Mesenchymal stem cell (in vitro differentiated cells and primary cell): ENCODE measurements at regions not wholly inside any gene's neighbourhood (a gene's known extent, or its start where the extent isn't known, plus 50 kb on each side); places are given as distances from the start of the nearest gene placed in this dataset.

ENCODE experiments used
- DNase-seq: peaks from one replicate; pipeline ENCODE4 v3.0.0-alpha.2; 2013
- H2AFZ ChIP-seq: one replicate; pipeline ENCODE4 v1.6.1; 2013; ENCODE audit warnings: low read depth, mild to moderate bottlenecking, control low read depth, inconsistent platforms, low read length, moderate library complexity
- H2AK5ac ChIP-seq: 2 replicates; pipeline ENCODE4 v1.6.1; 2013; ENCODE audit warnings: low read length, moderate library complexity, mild to moderate bottlenecking, inconsistent platforms; ENCODE audit not compliant: severe bottlenecking
- H2BK120ac ChIP-seq: one replicate; pipeline ENCODE4 v1.6.1; 2013; ENCODE audit warnings: low read depth, mild to moderate bottlenecking, inconsistent platforms, low read length, moderate library complexity
- H2BK12ac ChIP-seq, 2 experiments: one replicate each; pipeline ENCODE4 v1.6.1; 2013; ENCODE audit warnings: inconsistent platforms in 2 of 2, low read length in 2 of 2, mild to moderate bottlenecking in 2 of 2, moderate library complexity in 2 of 2, control low read depth in 1 of 2
- H2BK15ac ChIP-seq: one replicate; pipeline ENCODE4 v1.6.1; 2013; ENCODE audit warnings: mild to moderate bottlenecking, low read depth, inconsistent platforms; ENCODE audit not compliant: poor library complexity, severe bottlenecking
- H2BK5ac ChIP-seq: 2 replicates; pipeline ENCODE4 v1.6.1; 2013; ENCODE audit warnings: low read depth, mild to moderate bottlenecking, low read length, control low read depth, inconsistent platforms; ENCODE audit not compliant: poor library complexity, severe bottlenecking
- H3K14ac ChIP-seq, 2 experiments: one replicate each; pipeline ENCODE4 v1.6.1; 2013; ENCODE audit warnings: inconsistent platforms in 2 of 2, low read length in 2 of 2, control low read depth in 1 of 2, mild to moderate bottlenecking in 1 of 2, moderate library complexity in 1 of 2
- H3K18ac ChIP-seq, 2 experiments: one replicate each; pipeline ENCODE4 v1.6.1; 2013; ENCODE audit warnings: inconsistent platforms in 2 of 2, low read length in 2 of 2, control low read depth in 1 of 2, low read depth in 1 of 2, mild to moderate bottlenecking in 1 of 2
- H3K23ac ChIP-seq, 2 experiments: one replicate each; pipeline ENCODE4 v1.6.1; 2013; ENCODE audit warnings: inconsistent platforms in 2 of 2, low read length in 2 of 2, mild to moderate bottlenecking in 2 of 2, moderate library complexity in 2 of 2, control low read depth in 1 of 2
- H3K27ac ChIP-seq: 2 replicates; pipeline ENCODE4 v1.5.1; 2013; ENCODE audit warnings: mild to moderate bottlenecking, moderate library complexity, low read length, control low read depth, inconsistent platforms; ENCODE audit not compliant: poor library complexity, severe bottlenecking
- H3K27me3 ChIP-seq, 2 experiments: 2 replicates each; pipeline versions ENCODE4 v1.6.1 to v1.7.0; 2013; ENCODE audit warnings: low read length in 2 of 2, mild to moderate bottlenecking in 2 of 2, moderate library complexity in 2 of 2, control low read depth in 1 of 2, inconsistent platforms in 1 of 2; ENCODE audit not compliant: control insufficient read depth in 1 of 2, insufficient read depth in 1 of 2
- H3K36me3 ChIP-seq, 2 experiments: 2 replicates each; pipeline versions ENCODE4 v1.6.1 to v1.7.0; 2013; ENCODE audit warnings: low read length in 2 of 2, control low read depth in 1 of 2, inconsistent platforms in 1 of 2, low read depth in 1 of 2, mild to moderate bottlenecking in 1 of 2; ENCODE audit not compliant: insufficient read depth in 2 of 2, control insufficient read depth in 1 of 2
- H3K4ac ChIP-seq, 2 experiments: one replicate each; pipeline ENCODE4 v1.6.1; 2013; ENCODE audit warnings: inconsistent platforms in 2 of 2, low read length in 2 of 2, mild to moderate bottlenecking in 2 of 2, moderate library complexity in 2 of 2, control low read depth in 1 of 2, low read depth in 1 of 2
- H3K4me1 ChIP-seq: 2 replicates; pipeline ENCODE4 v1.6.1; 2013; ENCODE audit warnings: low read depth, low read length, control low read depth; ENCODE audit not compliant: control insufficient read depth, insufficient read depth
- H3K4me2 ChIP-seq: 2 replicates; pipeline ENCODE4 v1.6.1; 2013; ENCODE audit warnings: low read length, mild to moderate bottlenecking, inconsistent platforms; ENCODE audit not compliant: poor library complexity, severe bottlenecking
- H3K4me3 ChIP-seq, 2 experiments: 2 replicates each; pipeline versions ENCODE4 v1.5.1 to v1.7.0; 2013; ENCODE audit warnings: low read length in 2 of 2, mild to moderate bottlenecking in 2 of 2, control low read depth in 1 of 2, low read depth in 1 of 2; ENCODE audit not compliant: insufficient read depth in 1 of 2
- H3K79me1 ChIP-seq: replicated peaks from 2 replicates; pipeline ENCODE4 v1.6.1; 2013; ENCODE audit warnings: mild to moderate bottlenecking, control low read depth, low read length, inconsistent platforms; ENCODE audit not compliant: poor library complexity, severe bottlenecking
- H3K9ac ChIP-seq: 2 replicates; pipeline ENCODE4 v1.7.0; 2013; ENCODE audit warnings: mild to moderate bottlenecking, low read length, moderate library complexity
- H3K9me3 ChIP-seq: 2 replicates; pipeline ENCODE4 v1.7.0; 2013; ENCODE audit warnings: mild to moderate bottlenecking, low read length; ENCODE audit not compliant: control insufficient read depth
- H4K8ac ChIP-seq: one replicate; pipeline ENCODE4 v1.6.1; 2013; ENCODE audit warnings: inconsistent platforms, mild to moderate bottlenecking, low read length, moderate library complexity
- H4K91ac ChIP-seq: one replicate; pipeline ENCODE4 v1.6.1; 2013; ENCODE audit warnings: mild to moderate bottlenecking, low read length, inconsistent platforms
- WGBS: methylation state at CpG from one replicate; pipeline ENCODE4 v1.1.7; 2013; ENCODE audit warnings: mixed read lengths; 5-methylcytosine and 5-hydroxymethylcytosine counted together

GRCh38 chr20:22465622-22466446 is 118.5 kb downstream of the FOXA2 start:
- Histone ChIP-seq H3K79me1 (no peaks in the 10 kb centered on the region), H2BK120ac (no peak overlapping the region), H2AFZ (no peak overlapping the region), H2BK15ac (no peak overlapping the region), H3K4ac (no peak overlapping the region), H3K36me3 (no peaks in the 10 kb centered on the region), H3K23ac (no peak overlapping the region), H3K18ac (no peak overlapping the region), H3K27me3 (peaks cover 37 to 38% of the 10 kb centered on the region in 2 experiments), H3K4me3 (no peak overlapping the region), H3K9ac (no peak overlapping the region), H3K4me1 (no peaks in the 10 kb centered on the region), H2BK12ac (no peak overlapping the region), H3K27ac (no peak overlapping the region), H3K14ac (no peak overlapping the region), H3K4me2 (no peak overlapping the region), H3K9me3 (no peaks in the 10 kb centered on the region), H4K8ac (no peak overlapping the region), H4K91ac (no peak overlapping the region), H2BK5ac (no peak overlapping the region), H2AK5ac (no peak overlapping the region)
- DNase-seq = no peak
- WGBS = 90% methylated on average over 4 of the region's 5 CpGs

- Histone ChIP-seq H2AK5ac (no peak overlapping the region), H3K27me3 (peaks cover 38 to 43% of the 10 kb centered on the region in 2 experiments), H2BK12ac (no peak overlapping the region), H4K8ac (no peak overlapping the region), H3K9ac (no peak overlapping the region), H2BK120ac (no peak overlapping the region), H3K4me3 (no peak overlapping the region), H3K4me2 (no peak overlapping the region), H3K27ac (no peak overlapping the region), H3K9me3 (no peaks in the 10 kb centered on the region), H3K79me1 (no peaks in the 10 kb centered on the region), H4K91ac (no peak overlapping the region), H2BK15ac (no peak overlapping the region), H3K14ac (no peak overlapping the region), H2AFZ (no peak overlapping the region), H3K18ac (no peak overlapping the region), H3K4me1 (no peaks in the 10 kb centered on the region), H2BK5ac (no peak overlapping the region), H3K4ac (no peak overlapping the region), H3K36me3 (no peaks in the 10 kb centered on the region), H3K23ac (no peak overlapping the region)
- WGBS = 83% methylated on average over 5 of the region's 5 CpGs
- DNase-seq = no peak
Observed at GRCh38 chr20:22464312-22465003, 119.9 kb downstream of the FOXA2 start.

GRCh38 chr20:22462975-22463914 is 121.1 kb downstream of the FOXA2 start:
- no peak overlapping the region for H3K4me3 ChIP-seq
- H2AK5ac ChIP-seq = no peak overlapping the region
- no peak overlapping the region for H3K4me2 ChIP-seq
- no peak overlapping the region for H2BK120ac ChIP-seq
- H3K36me3 ChIP-seq = no peaks in the 10 kb centered on the region
- no peak overlapping the region for H3K18ac ChIP-seq
- no peak overlapping the region for H3K9ac ChIP-seq
- H3K14ac ChIP-seq = no peak overlapping the region
- H2AFZ ChIP-seq = no peak overlapping the region
- no peak overlapping the region for H3K4ac ChIP-seq
- H3K9me3 ChIP-seq = no peaks in the 10 kb centered on the region
- no peak overlapping the region for H3K27ac ChIP-seq
- H4K8ac ChIP-seq = no peak overlapping the region
- peaks cover 46 to 48% of the 10 kb centered on the region in 2 experiments for H3K27me3 ChIP-seq
- no peak overlapping the region for H3K23ac ChIP-seq
- H2BK5ac ChIP-seq = no peak overlapping the region
- no peak for DNase-seq
- H2BK15ac ChIP-seq = no peak overlapping the region
- WGBS = 52% methylated on average over 10 of the region's 11 CpGs
- no peaks in the 10 kb centered on the region for H3K79me1 ChIP-seq
- no peak overlapping the region for H4K91ac ChIP-seq
- no peaks in the 10 kb centered on the region for H3K4me1 ChIP-seq
- no peak overlapping the region for H2BK12ac ChIP-seq
